ENCODE measurements at regions not wholly inside any gene's neighbourhood (a gene's known extent, or its start where the extent isn't known, plus 50 kb on each side); places are given as distances from the start of the nearest gene placed in this dataset.
A peak's percentile ranks its signal among the peaks of the same experiment; 100 is the strongest.
"Not testable (repeated sequence)": the region's sequence is repeated elsewhere in the genome, so short reads cannot be mapped to it uniquely, and the experiment has no call there.

DNA sequence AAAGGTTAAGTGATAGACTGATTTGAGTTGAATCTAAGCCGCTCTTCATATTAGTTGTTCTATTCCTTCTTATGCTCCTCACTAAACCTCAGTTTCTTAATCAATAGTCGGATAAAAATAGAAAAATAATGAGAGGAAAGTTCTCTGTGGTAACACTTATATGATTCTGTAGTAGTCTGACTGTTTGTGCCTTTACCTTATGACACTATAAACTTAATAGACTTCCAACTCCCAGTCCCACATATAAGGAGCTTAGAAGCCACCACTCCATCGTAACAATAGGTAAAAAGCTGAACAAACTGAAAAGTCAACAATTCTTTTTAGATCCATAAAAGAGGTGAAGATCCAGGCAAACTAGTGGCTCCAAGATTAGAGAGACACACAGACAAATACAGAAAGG is 192.3 kb downstream of the SPDYE17 start:
- DNase-seq: not testable (repeated sequence)

DNA sequence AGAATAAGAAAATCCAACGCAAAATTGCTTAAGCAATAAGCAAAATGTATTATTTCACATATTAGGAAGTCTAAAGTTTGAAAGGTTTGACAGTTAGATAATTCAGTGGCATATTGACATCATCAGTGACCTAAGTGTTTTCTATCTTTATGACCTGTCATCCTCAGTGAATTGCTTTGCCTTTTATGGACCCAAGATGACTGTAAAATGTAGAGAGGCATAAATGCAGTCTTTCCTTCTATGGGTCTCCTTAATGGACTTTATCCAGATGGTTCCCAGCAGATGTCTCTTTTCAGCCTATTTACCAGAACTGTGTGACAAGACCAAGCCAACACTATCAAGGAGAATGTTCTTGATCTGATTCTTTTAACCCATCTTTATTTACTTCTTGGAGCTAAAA is 192.9 kb downstream of the SPDYE17 start:
- DNase-seq: not testable (repeated sequence)

GRCh38 chr7:76838357-76838756 is 193.8 kb downstream of the SPDYE17 start:
- not testable (repeated sequence) for DNase-seq

DNA sequence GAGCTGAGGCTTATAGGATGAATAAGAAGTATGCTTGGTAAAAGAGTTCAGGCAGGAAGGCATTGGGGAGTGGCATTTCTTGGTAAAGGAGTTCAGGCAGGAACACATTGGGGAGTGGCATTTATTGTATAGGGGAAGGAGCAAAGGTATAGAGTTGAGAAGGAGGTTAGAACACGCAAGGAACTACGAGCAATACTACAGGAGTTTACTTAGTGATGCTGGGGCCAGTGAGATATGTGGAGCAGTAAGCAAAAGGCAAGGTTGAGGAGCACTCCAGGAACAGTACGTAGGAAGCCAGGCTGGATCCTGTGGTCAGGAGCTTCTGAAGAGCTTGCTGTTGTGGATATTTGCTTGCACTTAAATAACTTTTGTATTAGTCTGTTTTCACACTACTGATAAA is 202.2 kb upstream of the POMZP3 start:
- DNase-seq: not testable (repeated sequence)

DNA sequence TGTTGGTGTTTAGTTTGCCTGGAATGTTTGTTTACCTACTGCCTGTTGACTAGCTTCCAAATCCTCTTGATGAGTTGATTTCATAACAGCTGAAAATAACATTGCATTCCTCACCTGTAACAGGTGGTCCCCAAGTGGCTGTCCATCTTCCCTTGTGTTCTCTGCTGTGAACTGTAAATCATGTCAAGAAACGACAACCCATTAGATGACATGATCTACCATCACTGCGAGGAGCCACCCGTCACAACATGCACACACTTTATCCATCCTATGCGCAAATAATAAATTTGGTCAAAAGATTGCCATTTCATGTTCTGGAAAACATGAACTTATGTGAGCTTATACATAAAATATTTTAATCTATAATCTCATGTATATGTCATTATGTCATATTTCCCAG is 199.1 kb upstream of the POMZP3 start:
- not testable (repeated sequence) for DNase-seq

GRCh38 chr7:76809856-76810255 is 182.8 kb upstream of the POMZP3 start:
- not testable (repeated sequence) for DNase-seq

- DNase-seq: not testable (repeated sequence)
Measured at GRCh38 chr7:76807588-76808100, 180.6 kb upstream of the POMZP3 start.

DNA sequence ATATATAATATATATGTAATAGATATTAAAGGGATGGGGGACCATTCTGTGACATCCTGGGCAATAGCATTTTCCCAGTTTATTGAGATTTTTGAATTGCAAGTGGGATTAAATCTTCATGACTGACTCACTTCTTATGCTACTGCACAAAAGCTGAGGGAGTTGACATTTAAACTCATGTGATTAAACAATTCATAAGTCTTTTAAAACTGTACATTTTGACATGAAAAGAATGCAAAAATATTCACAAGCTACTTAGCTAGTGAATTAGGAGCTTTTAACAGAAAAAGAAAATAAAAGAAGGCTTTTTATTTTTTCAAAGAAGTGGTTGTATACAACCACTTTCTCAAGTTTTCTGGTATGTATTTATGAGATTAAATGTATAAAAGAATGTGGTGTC is 179.4 kb upstream of the POMZP3 start:
- not testable (repeated sequence) for DNase-seq

DNA sequence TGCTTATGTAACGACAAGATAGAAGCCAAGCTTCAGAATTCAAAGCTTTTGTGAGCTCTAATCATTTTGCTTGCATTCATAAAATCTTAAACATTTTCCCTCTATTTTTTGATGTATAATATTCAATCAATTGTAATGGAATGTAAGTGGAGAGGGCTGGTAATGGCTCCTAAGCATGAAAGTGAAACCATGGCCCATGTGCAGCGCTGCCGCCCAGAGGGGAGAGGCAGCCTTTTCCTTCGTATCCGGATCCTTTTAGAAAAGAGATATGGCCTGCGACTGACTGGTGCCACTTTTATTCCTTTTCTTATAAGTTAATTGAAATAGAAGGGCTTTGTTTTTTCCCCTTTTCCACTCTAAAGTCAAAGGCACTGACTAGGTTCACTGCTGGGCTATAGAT is 178.9 kb upstream of the POMZP3 start:
- DNase-seq: peak; percentile 2

DNA sequence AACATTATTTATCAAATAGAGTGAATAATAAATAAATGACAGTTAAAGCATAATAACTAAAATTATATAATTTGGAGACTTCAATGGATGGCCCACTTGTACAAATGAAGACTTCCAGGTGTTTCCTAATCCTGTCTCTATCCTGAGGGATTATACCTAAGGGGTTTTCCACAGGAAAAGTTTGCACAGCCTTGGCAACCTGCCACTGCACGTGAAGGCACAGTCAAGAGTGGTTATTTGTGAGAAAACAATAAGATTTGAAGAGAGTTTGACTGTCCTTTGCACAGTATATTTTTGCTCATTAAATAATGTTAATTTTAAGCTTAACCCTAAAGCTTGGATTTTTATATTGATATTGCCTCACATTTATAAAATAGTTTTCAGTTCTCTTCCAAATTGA is 178.2 kb upstream of the POMZP3 start:
- not testable (repeated sequence) for DNase-seq

DNA sequence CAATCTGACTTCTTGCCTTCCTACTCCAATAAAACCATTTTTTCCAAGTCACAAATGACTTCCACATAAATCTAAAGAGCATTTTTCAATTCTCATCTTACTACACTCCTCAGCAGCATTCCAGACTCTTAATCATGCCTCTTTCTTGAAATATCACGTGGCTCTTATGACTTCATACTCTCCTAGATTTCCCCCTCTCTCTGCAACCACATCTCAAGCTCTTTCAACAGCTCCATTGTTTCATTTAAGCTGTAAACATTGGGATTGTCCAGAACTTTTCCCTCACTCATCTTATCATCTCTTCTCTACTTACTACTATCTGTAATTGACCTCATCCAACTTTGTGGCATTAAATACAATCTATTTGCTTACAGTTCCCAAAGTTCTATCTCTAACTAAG is 170.6 kb upstream of the POMZP3 start:
- DNase-seq: not testable (repeated sequence)

- not testable (repeated sequence) for DNase-seq
Measured at GRCh38 chr7:76780693-76781092, 153.6 kb upstream of the POMZP3 start.

GRCh38 chr7:76774279-76774678 is 147.2 kb upstream of the POMZP3 start:
- not testable (repeated sequence) for DNase-seq

DNA sequence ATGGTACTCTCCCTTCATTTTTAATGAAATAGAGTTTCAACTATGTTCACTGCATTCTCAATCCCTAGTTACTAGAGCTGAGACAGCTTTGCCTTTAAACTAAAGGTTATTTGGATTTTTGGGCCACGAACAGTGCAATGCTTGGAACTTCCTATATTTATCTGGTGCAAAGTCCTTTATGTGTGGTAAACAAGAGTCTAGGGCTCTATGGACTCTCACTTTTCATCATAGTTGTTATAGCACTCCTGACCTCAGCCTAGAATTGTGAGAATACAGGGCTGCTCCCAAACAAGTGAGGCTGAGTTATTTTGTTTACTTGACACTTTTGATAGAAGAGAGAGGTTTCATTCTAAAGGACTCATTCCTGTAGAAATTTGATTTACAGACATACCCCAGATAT is 144.9 kb upstream of the POMZP3 start:
- not testable (repeated sequence) for DNase-seq

- DNase-seq: not testable (repeated sequence)
Measured at GRCh38 chr7:76763977-76764376, 136.9 kb upstream of the POMZP3 start.

DNA sequence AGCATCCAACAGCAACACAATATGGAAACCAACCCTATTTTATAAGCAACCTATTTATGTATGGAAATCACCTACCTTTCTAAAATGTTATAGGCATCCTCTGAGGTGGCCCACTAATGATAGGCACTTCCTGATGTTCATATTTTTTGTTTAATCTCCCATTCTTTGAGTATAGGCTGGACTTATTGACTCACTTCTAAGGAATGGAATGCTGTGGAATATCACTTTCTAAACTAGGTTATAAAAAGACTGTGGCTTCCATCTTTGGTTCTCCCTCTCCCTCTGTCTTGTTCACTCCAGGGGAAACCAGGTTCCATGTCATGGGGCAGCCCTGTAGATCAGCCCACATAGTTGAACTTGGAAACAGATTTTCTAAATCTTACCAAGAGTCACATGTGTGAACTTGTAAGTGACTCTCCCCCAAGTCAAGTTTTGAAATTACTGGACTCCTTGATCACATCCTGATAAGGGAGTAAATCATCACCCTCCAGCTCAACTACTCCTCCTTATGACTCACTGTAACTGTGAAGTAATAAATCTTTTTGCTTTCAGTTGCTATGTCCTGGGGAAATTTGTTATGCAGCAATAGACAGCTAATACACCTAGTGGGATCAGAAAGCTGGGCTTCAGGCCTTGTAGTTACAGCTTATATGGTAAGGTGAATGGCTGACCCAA is 133.6 kb upstream of the POMZP3 start:
- not testable (repeated sequence) for DNase-seq

- DNase-seq: not testable (repeated sequence)
Measured at GRCh38 chr7:76739538-76739937, 112.5 kb upstream of the POMZP3 start.

GRCh38 chr7:76736724-76737123 is 109.6 kb upstream of the POMZP3 start:
- not testable (repeated sequence) for DNase-seq

DNA sequence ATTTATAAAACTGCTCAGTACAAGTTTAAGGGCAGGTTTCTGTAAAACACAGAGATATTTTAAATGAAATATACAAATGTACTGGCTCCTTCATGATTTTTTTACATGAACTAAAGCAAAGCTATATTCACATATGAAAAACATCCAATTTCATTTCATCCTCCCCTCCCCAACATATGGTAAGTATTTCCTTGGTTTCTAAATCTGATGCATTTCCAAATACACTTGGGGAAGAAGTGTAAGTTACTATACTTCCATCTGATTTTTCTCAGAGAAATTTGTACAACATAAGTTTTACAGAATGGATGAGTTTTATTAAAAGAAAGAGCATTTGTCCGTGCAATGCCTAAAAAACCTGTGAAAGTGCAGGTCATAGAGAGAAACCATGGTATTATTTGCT is 109.0 kb upstream of the POMZP3 start:
- not testable (repeated sequence) for DNase-seq

GRCh38 chr7:76735668-76736067 is 108.6 kb upstream of the POMZP3 start:
- DNase-seq: peak; percentile 20

- DNase-seq: not testable (repeated sequence)
Measured at GRCh38 chr7:76728571-76728974, 101.5 kb upstream of the POMZP3 start.

DNA sequence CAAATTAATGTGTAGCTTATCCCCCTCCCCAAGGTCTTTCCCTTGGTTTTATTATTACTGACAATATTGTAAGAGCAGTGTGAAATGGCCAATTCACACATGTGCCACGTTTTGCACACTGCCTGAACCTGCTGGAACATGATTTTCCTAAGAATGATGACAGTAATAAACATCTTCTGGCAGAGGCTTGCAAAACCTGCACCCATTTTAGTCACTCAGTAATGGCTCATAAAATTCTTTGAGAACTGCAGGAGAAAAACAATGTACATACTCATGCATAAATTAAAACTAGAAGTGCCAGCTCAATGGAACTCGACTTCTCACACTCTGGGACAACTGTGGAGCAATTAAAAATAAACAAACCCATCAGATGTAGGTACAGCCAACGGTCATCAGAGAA is 96.8 kb upstream of the POMZP3 start:
- DNase-seq: not testable (repeated sequence)

DNA sequence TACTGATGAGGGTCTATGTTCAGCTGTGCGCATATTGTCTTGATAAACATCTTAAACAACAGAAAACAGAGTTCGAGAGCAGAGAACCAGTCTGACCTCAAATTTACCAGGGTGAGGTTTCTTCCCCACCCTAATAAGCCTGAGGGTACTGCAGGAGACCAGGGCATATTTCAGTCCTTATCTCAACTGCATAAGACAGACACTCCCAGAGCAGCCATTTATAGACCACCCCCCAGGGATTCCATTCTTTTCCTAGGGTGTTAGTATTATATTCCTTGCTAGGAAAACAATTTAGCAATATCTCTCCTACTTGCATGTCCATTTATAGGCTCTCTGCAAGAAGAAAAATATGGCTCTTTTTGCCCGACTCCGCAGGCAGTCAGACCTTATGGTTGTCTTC is 89.5 kb upstream of the POMZP3 start:
- not testable (repeated sequence) for DNase-seq

DNA sequence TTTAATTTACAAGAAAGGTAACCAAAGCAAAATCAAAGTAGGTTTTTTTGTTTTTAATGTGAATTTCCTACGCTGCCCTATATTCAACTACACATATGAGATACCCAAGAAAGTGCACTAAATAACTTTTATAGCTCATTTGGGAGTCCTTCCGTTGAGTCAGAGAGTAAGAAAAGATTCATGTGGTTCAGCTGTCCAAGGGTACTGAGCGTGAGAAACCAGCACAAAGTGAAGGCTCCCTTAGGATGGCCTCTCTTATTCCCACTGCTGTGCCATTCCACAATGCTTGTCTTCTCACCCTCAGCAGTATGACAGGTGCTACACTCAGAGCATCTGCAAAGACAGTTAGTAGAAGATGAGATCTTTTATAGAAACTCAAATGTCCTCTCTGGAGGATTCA is 85.8 kb upstream of the POMZP3 start:
- DNase-seq: not testable (repeated sequence)

DNA sequence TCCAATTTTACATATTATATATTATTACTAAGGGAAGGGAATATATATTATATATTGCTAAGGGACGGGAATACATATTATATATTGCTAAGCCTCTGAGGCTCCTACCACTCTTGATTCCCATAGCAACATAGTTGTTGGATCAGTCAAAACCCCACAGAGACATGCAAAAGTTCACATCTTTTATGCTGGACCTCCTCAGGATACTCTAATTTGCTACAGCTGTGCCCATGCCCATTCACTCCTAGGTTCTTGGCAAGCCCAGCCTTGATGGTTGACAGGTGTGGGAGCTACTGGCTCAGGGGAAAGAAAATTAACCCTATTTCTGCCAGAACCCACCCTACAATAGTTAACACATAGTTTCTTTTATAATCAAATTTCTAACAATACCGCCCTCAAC is 84.6 kb upstream of the POMZP3 start:
- not testable (repeated sequence) for DNase-seq
